Hepatocyte (in vitro differentiated cells): ENCODE measurements at regions not wholly inside any gene's neighbourhood (a gene's known extent, or its start where the extent isn't known, plus 50 kb on each side); places are given as distances from the start of the nearest gene placed in this dataset.

ENCODE experiments used
- EZH2 ChIP-seq: fragments of 200-600 bp; sonication (generic); IDR thresholded peaks from 2 replicates; pipeline ENCODE4 v1.6.1; 2016; ENCODE audit warnings: antibody characterized with exemption, mild to moderate bottlenecking, borderline replicate concordance
- EZH2phosphoT487 ChIP-seq: fragments of 200-600 bp; sonication (generic); IDR thresholded peaks from one replicate; pipeline ENCODE4 v1.6.1; 2018; ENCODE audit warnings: antibody characterized with exemption, mild to moderate bottlenecking, low read depth, moderate library complexity; ENCODE audit not compliant: unreplicated experiment, severe bottlenecking
- TF ChIP-seq, protein P1 (sequence below): fragments of 200-600 bp; sonication (generic); IDR thresholded peaks from 2 replicates; pipeline ENCODE4 v1.5.1; 2016; ENCODE audit warnings: antibody characterized with exemption, mild to moderate bottlenecking; ENCODE audit not compliant: poor library complexity

DNA sequence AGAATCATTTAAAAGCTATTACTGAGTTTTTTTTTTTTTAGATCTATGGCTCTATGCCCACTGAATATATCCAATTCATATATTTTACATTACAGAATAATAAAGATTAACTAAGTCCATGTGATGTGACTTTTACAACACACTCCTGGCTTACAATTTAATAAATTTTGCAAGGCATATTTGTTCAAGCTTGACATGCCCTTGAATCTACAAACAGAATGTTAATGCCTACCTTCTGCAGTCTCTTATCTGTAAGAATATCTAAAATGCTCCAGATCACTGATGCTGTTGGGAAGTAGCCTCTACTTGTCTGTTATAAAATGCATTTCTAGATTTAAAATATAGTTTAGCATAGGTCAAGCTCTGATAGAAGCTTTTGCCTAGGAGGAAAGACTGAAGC, 100.7 kb upstream of the RASGEF1B start:
- no peak for TF ChIP-seq EZH2
- TF ChIP-seq, protein P1, sequence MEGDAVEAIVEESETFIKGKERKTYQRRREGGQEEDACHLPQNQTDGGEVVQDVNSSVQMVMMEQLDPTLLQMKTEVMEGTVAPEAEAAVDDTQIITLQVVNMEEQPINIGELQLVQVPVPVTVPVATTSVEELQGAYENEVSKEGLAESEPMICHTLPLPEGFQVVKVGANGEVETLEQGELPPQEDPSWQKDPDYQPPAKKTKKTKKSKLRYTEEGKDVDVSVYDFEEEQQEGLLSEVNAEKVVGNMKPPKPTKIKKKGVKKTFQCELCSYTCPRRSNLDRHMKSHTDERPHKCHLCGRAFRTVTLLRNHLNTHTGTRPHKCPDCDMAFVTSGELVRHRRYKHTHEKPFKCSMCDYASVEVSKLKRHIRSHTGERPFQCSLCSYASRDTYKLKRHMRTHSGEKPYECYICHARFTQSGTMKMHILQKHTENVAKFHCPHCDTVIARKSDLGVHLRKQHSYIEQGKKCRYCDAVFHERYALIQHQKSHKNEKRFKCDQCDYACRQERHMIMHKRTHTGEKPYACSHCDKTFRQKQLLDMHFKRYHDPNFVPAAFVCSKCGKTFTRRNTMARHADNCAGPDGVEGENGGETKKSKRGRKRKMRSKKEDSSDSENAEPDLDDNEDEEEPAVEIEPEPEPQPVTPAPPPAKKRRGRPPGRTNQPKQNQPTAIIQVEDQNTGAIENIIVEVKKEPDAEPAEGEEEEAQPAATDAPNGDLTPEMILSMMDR, result no peak
- no peak for TF ChIP-seq EZH2phosphoT487
